Right atrium auricular region (tissue), 2 donors: ENCODE measurements at regions not wholly inside any gene's neighbourhood (a gene's known extent, or its start where the extent isn't known, plus 50 kb on each side); places are given as distances from the start of the nearest gene placed in this dataset.
A peak's percentile ranks its signal among the peaks of the same experiment; 100 is the strongest.

Experiments
- DNase-seq: peaks from one replicate; pipeline ENCODE4 v3.0.0-alpha.2; 2019; ENCODE audit warnings: low spot score
- H3K27ac ChIP-seq, 2 donors: fragments of 200-600 bp; sonication (generic); 1 replicate in 1 of 2; 2 replicates in 1 of 2; pipeline ENCODE4 v1.5.1; 2016 to 2019
- H3K27me3 ChIP-seq, 2 donors: fragments of 200-600 bp; sonication (generic); one replicate each; pipeline versions ENCODE4 v1.5.1 to v1.6.0; 2017 to 2019
- H3K36me3 ChIP-seq: fragments of 200-600 bp; sonication (generic); one replicate; pipeline ENCODE4 v1.5.1; 2016
- H3K4me1 ChIP-seq, 2 donors: fragments of 200-600 bp; sonication (generic); one replicate each; pipeline versions ENCODE4 v1.5.1 to v1.6.0; 2017 to 2019
- H3K4me3 ChIP-seq, 2 donors: fragments of 200-600 bp; sonication (generic); 1 replicate in 1 of 2; 2 replicates in 1 of 2; pipeline ENCODE4 v1.5.1; 2017 to 2019; ENCODE audit warnings: mild to moderate bottlenecking in 1 of 2, moderate library complexity in 1 of 2
- H3K9me3 ChIP-seq, 2 donors: fragments of 200-600 bp; sonication (generic); one replicate each; pipeline ENCODE4 v1.5.1; 2019
- CTCF ChIP-seq, 2 donors: fragments of 200-600 bp; sonication (generic); IDR thresholded peaks; one replicate each; pipeline ENCODE4 v1.5.1; 2019; ENCODE audit warnings: antibody characterized with exemption in 2 of 2

GRCh38 chr13:111872475-111873150 is 194.3 kb upstream of the SOX1 start:
- no peak overlapping the region for H3K27ac ChIP-seq

GRCh38 chr13:111873676-111874178 is 193.2 kb upstream of the SOX1 start:
- no peak for TF ChIP-seq CTCF (IDR thresholded peaks at IDR 0.05)
- Histone ChIP-seq H3K27ac (no peak overlapping the region), H3K36me3 (no peaks in the 10 kb centered on the region), H3K27me3 (no peaks in the 10 kb centered on the region), H3K9me3 (no peaks in the 10 kb centered on the region), H3K4me3 (no peak overlapping the region), H3K4me1 (no peaks in the 10 kb centered on the region)
- DNase-seq = no peak

More at GRCh38 chr13:111872475-111873150, 194.3 kb upstream of the SOX1 start:
- TF ChIP-seq CTCF (IDR thresholded peaks at IDR 0.05) = no peak
- H3K4me1 ChIP-seq = no peaks in the 10 kb centered on the region
- no peaks in the 10 kb centered on the region for H3K27me3 ChIP-seq
- no peak overlapping the region for H3K4me3 ChIP-seq
- H3K36me3 ChIP-seq = no peaks in the 10 kb centered on the region
- no peaks in the 10 kb centered on the region for H3K9me3 ChIP-seq
- DNase-seq = peak; percentile 38

GRCh38 chr13:111874981-111875380 is 192.0 kb upstream of the SOX1 start:
- Histone ChIP-seq H3K4me1 (no peaks in the 10 kb centered on the region), H3K9me3 (no peaks in the 10 kb centered on the region), H3K27ac (no peak overlapping the region), H3K4me3 (no peak overlapping the region), H3K27me3 (no peaks in the 10 kb centered on the region), H3K36me3 (no peaks in the 10 kb centered on the region)
- peak; percentile 18 for DNase-seq
- TF ChIP-seq CTCF (IDR thresholded peaks at IDR 0.05) = no peak

- Histone ChIP-seq H3K27me3 (no peaks in the 10 kb centered on the region), H3K27ac (no peak overlapping the region), H3K4me1 (no peaks in the 10 kb centered on the region), H3K4me3 (no peak overlapping the region), H3K36me3 (no peaks in the 10 kb centered on the region), H3K9me3 (no peaks in the 10 kb centered on the region)
- TF ChIP-seq CTCF (IDR thresholded peaks at IDR 0.05) = no peak
- peak; percentile 46 for DNase-seq
Observed at GRCh38 chr13:111875915-111876314, 191.0 kb upstream of the SOX1 start.

GRCh38 chr13:111876506-111876905 is 190.4 kb upstream of the SOX1 start:
- no peaks in the 10 kb centered on the region for H3K27me3 ChIP-seq
- no peak for TF ChIP-seq CTCF (IDR thresholded peaks at IDR 0.05)
- no peak overlapping the region for H3K27ac ChIP-seq
- no peaks in the 10 kb centered on the region for H3K36me3 ChIP-seq
- H3K4me1 ChIP-seq = no peaks in the 10 kb centered on the region
- no peak for DNase-seq
- H3K9me3 ChIP-seq = no peaks in the 10 kb centered on the region
- H3K4me3 ChIP-seq = no peak overlapping the region

- Histone ChIP-seq H3K4me3 (no peak overlapping the region), H3K27ac (no peak overlapping the region), H3K36me3 (no peaks in the 10 kb centered on the region), H3K27me3 (no peaks in the 10 kb centered on the region), H3K4me1 (no peaks in the 10 kb centered on the region), H3K9me3 (no peaks in the 10 kb centered on the region)
- TF ChIP-seq CTCF (IDR thresholded peaks at IDR 0.05) = no peak
- DNase-seq = peak; percentile 18
Observed at GRCh38 chr13:111877906-111878305, 189.0 kb upstream of the SOX1 start.
